ENCODE measurements at regions not wholly inside any gene's neighbourhood (a gene's known extent, or its start where the extent isn't known, plus 50 kb on each side); places are given as distances from the start of the nearest gene placed in this dataset.
A peak's percentile ranks its signal among the peaks of the same experiment; 100 is the strongest.

- no peak overlapping the region for H2AFZ ChIP-seq (ENCODE audit: low read depth, low read length)
- H2AK5ac ChIP-seq (ENCODE audit: low read length, severe bottlenecking), result peak overlapping the region; percentile 100
- peak overlapping the region; percentile 99 for H4K8ac ChIP-seq (ENCODE audit: low read length)
- H4K91ac ChIP-seq (ENCODE audit: low read length), result peak overlapping the region; percentile 94
- peak overlapping the region; percentile 64 to 82 for H2BK12ac ChIP-seq (ENCODE audit: low read length in 2 of 2)
- no peak overlapping the region for H2BK120ac ChIP-seq (ENCODE audit: low read depth, low read length)
- peak overlapping the region; percentile 24 to 57 for H3K4ac ChIP-seq (ENCODE audit: low read depth in 1 of 2, low read length in 2 of 2)
- peaks cover 55% of the 10 kb centered on the region for H3K4me1 ChIP-seq (ENCODE audit: control insufficient read depth, insufficient read depth, low read depth, low read length)
- H3K9ac ChIP-seq (ENCODE audit: low read length), result no peak overlapping the region
- peak overlapping the region in 1 of 2 experiments; percentile 41 for H3K14ac ChIP-seq (ENCODE audit: low read length in 2 of 2)
- no peak for DNase-seq
- WGBS, result 65% methylated on average over 15 of the region's 16 CpGs
- H3K9me3 ChIP-seq (ENCODE audit: control insufficient read depth, low read length), result no peaks in the 10 kb centered on the region
- H3K27me3 ChIP-seq (ENCODE audit: control insufficient read depth in 1 of 2, insufficient read depth in 1 of 2, low read length in 2 of 2), result peaks cover 0 to 9% of the 10 kb centered on the region in 2 experiments
- no peak overlapping the region for H3K4me2 ChIP-seq (ENCODE audit: low read length, poor library complexity, severe bottlenecking)
- H3K36me3 ChIP-seq (ENCODE audit: control insufficient read depth in 1 of 2, insufficient read depth in 2 of 2, low read depth in 1 of 2, low read length in 2 of 2), result no peaks in the 10 kb centered on the region
- H3K79me1 ChIP-seq (replicated peaks; ENCODE audit: low read length, poor library complexity, severe bottlenecking), result no peaks in the 10 kb centered on the region
- H3K18ac ChIP-seq (ENCODE audit: low read depth in 1 of 2, low read length in 2 of 2), result peak overlapping the region; percentile 54 to 86
- peak overlapping the region; percentile 97 for H2BK5ac ChIP-seq (ENCODE audit: low read depth, low read length, poor library complexity, severe bottlenecking)
- H3K4me3 ChIP-seq (ENCODE audit: insufficient read depth in 1 of 2, low read depth in 1 of 2, low read length in 2 of 2), result no peak overlapping the region
- peak overlapping the region; percentile 73 for H2BK15ac ChIP-seq (ENCODE audit: low read depth, poor library complexity, severe bottlenecking)
- H3K27ac ChIP-seq (ENCODE audit: low read length, poor library complexity, severe bottlenecking), result peak overlapping the region; percentile 86
- no peak overlapping the region for H3K23ac ChIP-seq (ENCODE audit: low read length in 2 of 2)
These were observed 62.8 kb downstream of the C9orf50 start for GRCh38 chr9:129558063-129558550.

- Histone ChIP-seq H3K4ac (ENCODE audit: low read depth in 1 of 2, low read length in 2 of 2) (peak overlapping the region; percentile 57 to 84), H3K9ac (ENCODE audit: low read length) (no peak overlapping the region), H2BK5ac (ENCODE audit: low read depth, low read length, poor library complexity, severe bottlenecking) (peak overlapping the region; percentile 99), H3K4me2 (ENCODE audit: low read length, poor library complexity, severe bottlenecking) (peak overlapping the region; percentile 39), H3K79me1 (replicated peaks; ENCODE audit: low read length, poor library complexity, severe bottlenecking) (no peaks in the 10 kb centered on the region), H2AFZ (ENCODE audit: low read depth, low read length) (peak overlapping the region; percentile 72), H3K14ac (ENCODE audit: low read length in 2 of 2) (peak overlapping the region in 1 of 2 experiments; percentile 35), H2BK15ac (ENCODE audit: low read depth, poor library complexity, severe bottlenecking) (peak overlapping the region; percentile 91), H3K27ac (ENCODE audit: low read length, poor library complexity, severe bottlenecking) (peak overlapping the region; percentile 94), H3K36me3 (ENCODE audit: control insufficient read depth in 1 of 2, insufficient read depth in 2 of 2, low read depth in 1 of 2, low read length in 2 of 2) (no peaks in the 10 kb centered on the region), H3K4me3 (ENCODE audit: insufficient read depth in 1 of 2, low read depth in 1 of 2, low read length in 2 of 2) (no peak overlapping the region), H2BK12ac (ENCODE audit: low read length in 2 of 2) (peak overlapping the region; percentile 64 to 82), H3K9me3 (ENCODE audit: control insufficient read depth, low read length) (no peaks in the 10 kb centered on the region), H3K4me1 (ENCODE audit: control insufficient read depth, insufficient read depth, low read depth, low read length) (peaks cover 55% of the 10 kb centered on the region), H4K91ac (ENCODE audit: low read length) (peak overlapping the region; percentile 94), H3K18ac (ENCODE audit: low read depth in 1 of 2, low read length in 2 of 2) (peak overlapping the region; percentile 54 to 86), H3K27me3 (ENCODE audit: control insufficient read depth in 1 of 2, insufficient read depth in 1 of 2, low read length in 2 of 2) (peaks cover 0 to 9% of the 10 kb centered on the region in 2 experiments), H3K23ac (ENCODE audit: low read length in 2 of 2) (no peak overlapping the region), H4K8ac (ENCODE audit: low read length) (peak overlapping the region; percentile 99), H2AK5ac (ENCODE audit: low read length, severe bottlenecking) (peak overlapping the region; percentile 100), H2BK120ac (ENCODE audit: low read depth, low read length) (peak overlapping the region; percentile 95)
- DNase-seq, result peak; percentile 41
- 59% methylated on average over 21 of the region's 24 CpGs for WGBS
These were observed 63.5 kb downstream of the C9orf50 start for GRCh38 chr9:129557192-129558036.

GRCh38 chr9:129556491-129557191 is 64.3 kb downstream of the C9orf50 start:
- H3K36me3 ChIP-seq (ENCODE audit: control insufficient read depth in 1 of 2, insufficient read depth in 2 of 2, low read depth in 1 of 2, low read length in 2 of 2), result no peaks in the 10 kb centered on the region
- H3K14ac ChIP-seq (ENCODE audit: low read length in 2 of 2), result no peak overlapping the region
- H2BK5ac ChIP-seq (ENCODE audit: low read depth, low read length, poor library complexity, severe bottlenecking), result peak overlapping the region; percentile 99
- no peak for DNase-seq
- H3K9me3 ChIP-seq (ENCODE audit: control insufficient read depth, low read length), result no peaks in the 10 kb centered on the region
- no peak overlapping the region for H3K4me3 ChIP-seq (ENCODE audit: insufficient read depth in 1 of 2, low read depth in 1 of 2, low read length in 2 of 2)
- peak overlapping the region; percentile 99 for H4K8ac ChIP-seq (ENCODE audit: low read length)
- H3K4ac ChIP-seq (ENCODE audit: low read depth in 1 of 2, low read length in 2 of 2), result peak overlapping the region; percentile 33 to 57
- H3K23ac ChIP-seq (ENCODE audit: low read length in 2 of 2), result no peak overlapping the region
- peak overlapping the region; percentile 71 for H4K91ac ChIP-seq (ENCODE audit: low read length)
- no peaks in the 10 kb centered on the region for H3K79me1 ChIP-seq (replicated peaks; ENCODE audit: low read length, poor library complexity, severe bottlenecking)
- H3K9ac ChIP-seq (ENCODE audit: low read length), result no peak overlapping the region
- H3K18ac ChIP-seq (ENCODE audit: low read depth in 1 of 2, low read length in 2 of 2), result peak overlapping the region; percentile 37 to 86
- no peak overlapping the region for H2BK120ac ChIP-seq (ENCODE audit: low read depth, low read length)
- peaks cover 0 to 5% of the 10 kb centered on the region in 2 experiments for H3K27me3 ChIP-seq (ENCODE audit: control insufficient read depth in 1 of 2, insufficient read depth in 1 of 2, low read length in 2 of 2)
- peak overlapping the region in 1 of 2 experiments; percentile 94 for H2BK12ac ChIP-seq (ENCODE audit: low read length in 2 of 2)
- H3K4me1 ChIP-seq (ENCODE audit: control insufficient read depth, insufficient read depth, low read depth, low read length), result peaks cover 50% of the 10 kb centered on the region
- peak overlapping the region; percentile 99 for H2AK5ac ChIP-seq (ENCODE audit: low read length, severe bottlenecking)
- H3K27ac ChIP-seq (ENCODE audit: low read length, poor library complexity, severe bottlenecking), result peak overlapping the region; percentile 94
- H2BK15ac ChIP-seq (ENCODE audit: low read depth, poor library complexity, severe bottlenecking), result peak overlapping the region; percentile 91
- WGBS, result 85% methylated on average over 9 of the region's 12 CpGs
- H2AFZ ChIP-seq (ENCODE audit: low read depth, low read length), result no peak overlapping the region
- H3K4me2 ChIP-seq (ENCODE audit: low read length, poor library complexity, severe bottlenecking), result peak overlapping the region; percentile 39

Data from mesenchymal stem cell (in vitro differentiated cells and primary cell).